ENCODE measurements at regions not wholly inside any gene's neighbourhood (a gene's known extent, or its start where the extent isn't known, plus 50 kb on each side); places are given as distances from the start of the nearest gene placed in this dataset.

GRCh38 chr5:41670854-41671479 is 160.6 kb upstream of the PLCXD3 start:
- no peak for DNase-seq (ENCODE audit: low read depth in 4 of 4, low spot score in 3 of 4)

DNA sequence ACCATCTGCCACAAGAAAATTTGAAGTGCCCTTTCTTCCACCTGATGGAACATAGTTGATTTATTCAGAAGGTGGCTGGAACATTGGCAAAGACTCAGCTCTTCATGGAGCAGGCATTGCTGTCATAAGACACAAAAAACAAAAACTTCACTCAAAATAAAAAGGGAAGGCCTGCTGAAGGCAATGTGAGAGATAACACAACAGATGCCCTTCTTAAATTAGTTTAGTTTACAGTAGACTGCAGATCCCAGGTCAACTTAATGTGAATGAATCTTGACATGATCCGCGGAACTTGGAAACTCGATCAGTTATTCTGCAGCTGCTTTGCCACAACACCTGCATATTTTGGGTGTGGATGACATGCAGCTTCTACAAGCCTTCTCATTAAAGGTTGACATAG is 159.8 kb upstream of the PLCXD3 start:
- DNase-seq (ENCODE audit: low read depth in 4 of 4, low spot score in 3 of 4), result no peak

GRCh38 chr5:41661254-41661653 is 150.9 kb upstream of the PLCXD3 start:
- no peak for DNase-seq (ENCODE audit: low read depth in 4 of 4, low spot score in 3 of 4)

GRCh38 chr5:41656597-41656996 is 146.2 kb upstream of the PLCXD3 start:
- no peak for DNase-seq (ENCODE audit: low read depth in 4 of 4, low spot score in 3 of 4)

DNA sequence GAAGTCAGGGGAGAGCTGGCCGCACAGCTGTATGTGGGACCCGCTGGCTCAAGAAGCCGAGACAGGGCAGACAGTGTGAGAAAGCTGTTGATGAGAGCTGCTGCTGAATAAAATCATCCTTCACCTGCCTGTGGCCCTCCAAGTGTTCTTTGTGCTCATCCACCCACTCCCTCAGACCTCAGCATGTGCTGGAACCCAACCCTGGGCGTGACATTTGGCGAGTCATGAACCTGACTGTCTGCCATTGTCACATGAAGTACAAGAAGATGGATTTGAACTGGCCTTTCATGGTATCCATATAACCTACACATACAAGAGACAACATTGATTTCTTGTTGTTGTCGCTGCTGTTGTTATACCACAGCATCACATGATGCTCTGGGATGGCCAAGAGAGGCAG is 139.7 kb upstream of the PLCXD3 start:
- no peak for DNase-seq (ENCODE audit: low read depth in 4 of 4, low spot score in 3 of 4)

DNA sequence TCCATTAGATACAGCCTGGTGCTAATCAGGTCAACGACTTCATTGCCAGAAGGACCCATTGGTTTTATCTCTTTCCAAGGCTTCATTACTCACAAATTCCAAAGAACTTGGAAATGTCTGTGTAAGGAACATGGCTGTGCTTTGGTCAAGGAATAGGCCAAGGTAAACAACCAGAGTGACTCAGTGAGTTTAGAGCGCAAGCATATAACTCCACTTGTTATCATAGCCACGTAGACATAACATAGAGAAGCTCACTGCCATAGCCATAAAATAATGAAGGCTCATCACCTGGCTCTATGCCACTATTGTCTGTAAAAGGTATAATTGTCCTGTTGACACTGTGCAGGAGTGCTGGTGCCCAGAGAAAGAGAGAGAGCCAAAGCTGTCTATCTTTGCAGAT is 139.3 kb upstream of the PLCXD3 start:
- no peak for DNase-seq (ENCODE audit: low read depth in 4 of 4, low spot score in 3 of 4)

- DNase-seq (ENCODE audit: low read depth in 4 of 4, low spot score in 3 of 4), result no peak
Observed at GRCh38 chr5:41648996-41649395, 138.6 kb upstream of the PLCXD3 start.

DNA sequence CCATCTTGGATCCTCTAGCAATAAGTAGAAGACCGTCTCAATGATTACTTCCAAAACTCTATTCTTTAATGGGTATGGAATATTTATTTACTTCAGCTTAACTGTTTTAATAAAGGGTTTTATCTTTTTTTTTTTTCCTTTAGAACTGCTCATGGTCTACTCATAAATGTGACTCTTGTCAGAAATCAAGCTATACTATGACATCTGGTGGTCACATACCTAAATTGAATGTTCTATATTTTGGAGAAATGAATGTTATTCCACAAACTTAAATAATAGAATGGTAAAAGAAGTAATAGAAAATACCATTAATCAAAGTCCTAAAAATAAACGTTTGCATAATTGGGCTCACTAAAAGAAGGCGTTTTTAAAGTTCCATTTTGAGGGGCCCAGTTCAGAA is 131.2 kb upstream of the PLCXD3 start:
- DNase-seq (ENCODE audit: low read depth in 4 of 4, low spot score in 3 of 4), result no peak

DNA sequence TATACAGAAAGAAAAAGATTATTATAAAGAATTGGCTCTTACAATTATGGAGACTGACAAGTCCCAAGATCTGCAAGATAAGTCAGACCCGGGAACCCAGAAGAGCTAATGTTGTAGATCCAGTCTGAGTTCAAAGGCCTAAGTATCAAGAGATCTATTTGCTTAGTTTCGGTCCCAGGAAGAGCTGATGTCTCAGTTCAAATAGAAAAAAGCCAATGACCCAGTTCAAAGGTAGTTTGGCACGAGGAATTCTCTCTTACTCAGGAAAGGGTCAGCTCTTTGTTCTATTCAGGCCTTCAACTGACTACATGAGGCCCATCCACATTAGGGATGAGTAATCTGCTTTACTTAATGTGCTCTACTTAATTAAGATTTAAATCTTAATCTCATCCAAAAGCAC is 128.3 kb upstream of the PLCXD3 start:
- DNase-seq (ENCODE audit: low read depth in 4 of 4, low spot score in 3 of 4), result no peak

- DNase-seq (ENCODE audit: low read depth in 4 of 4, low spot score in 3 of 4), result no peak
Observed at GRCh38 chr5:41637869-41638268, 127.5 kb upstream of the PLCXD3 start.

GRCh38 chr5:41637424-41637823 is 127.0 kb upstream of the PLCXD3 start:
- DNase-seq (ENCODE audit: low read depth in 4 of 4, low spot score in 3 of 4), result no peak

GRCh38 chr5:41636605-41637004 is 126.2 kb upstream of the PLCXD3 start:
- DNase-seq (ENCODE audit: low read depth in 4 of 4, low spot score in 3 of 4), result peak in 1 of 4 donors; percentile 3

DNA sequence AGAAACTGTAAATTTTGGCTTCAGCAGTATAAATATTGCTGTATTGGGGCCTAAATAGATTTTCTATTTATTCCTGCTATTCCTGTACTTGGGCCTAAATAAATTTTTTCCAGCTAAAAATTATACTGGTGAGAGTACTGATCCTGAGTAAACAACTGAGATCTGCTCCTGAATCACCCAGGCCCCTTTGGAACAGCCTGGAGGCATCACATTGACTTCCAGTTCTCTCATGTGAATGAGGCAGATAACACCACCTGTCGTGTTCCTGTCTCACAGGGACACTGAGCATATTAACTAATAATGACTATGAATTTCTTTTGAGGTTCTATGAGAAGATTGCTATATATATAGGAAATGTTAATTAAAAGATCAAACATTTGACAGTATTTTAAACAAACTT is 119.5 kb upstream of the PLCXD3 start:
- no peak for DNase-seq (ENCODE audit: low read depth in 4 of 4, low spot score in 3 of 4)

DNA sequence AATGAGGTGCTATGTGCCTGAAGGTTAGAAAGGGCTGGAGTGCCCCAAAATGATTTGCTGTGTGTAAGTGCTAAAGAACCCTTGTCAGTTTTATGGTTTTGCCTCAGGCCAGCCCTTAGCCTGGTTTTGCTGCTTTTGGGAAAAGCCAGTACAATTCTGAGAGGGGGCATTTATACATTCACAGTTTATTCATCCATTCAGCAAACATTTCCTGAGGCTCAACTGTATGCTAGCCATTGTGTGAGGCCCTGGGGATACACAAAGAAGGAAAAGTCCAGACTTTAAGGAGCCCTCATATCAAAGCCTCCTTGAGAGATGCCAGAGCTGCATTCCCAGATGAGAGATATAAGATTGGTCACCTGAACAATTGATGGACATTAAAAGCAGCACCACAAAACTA is 115.2 kb upstream of the PLCXD3 start:
- DNase-seq (ENCODE audit: low read depth in 4 of 4, low spot score in 3 of 4), result no peak

- no peak for DNase-seq (ENCODE audit: low read depth in 4 of 4, low spot score in 3 of 4)
Observed at GRCh38 chr5:41621420-41621819, 111.0 kb upstream of the PLCXD3 start.

DNA sequence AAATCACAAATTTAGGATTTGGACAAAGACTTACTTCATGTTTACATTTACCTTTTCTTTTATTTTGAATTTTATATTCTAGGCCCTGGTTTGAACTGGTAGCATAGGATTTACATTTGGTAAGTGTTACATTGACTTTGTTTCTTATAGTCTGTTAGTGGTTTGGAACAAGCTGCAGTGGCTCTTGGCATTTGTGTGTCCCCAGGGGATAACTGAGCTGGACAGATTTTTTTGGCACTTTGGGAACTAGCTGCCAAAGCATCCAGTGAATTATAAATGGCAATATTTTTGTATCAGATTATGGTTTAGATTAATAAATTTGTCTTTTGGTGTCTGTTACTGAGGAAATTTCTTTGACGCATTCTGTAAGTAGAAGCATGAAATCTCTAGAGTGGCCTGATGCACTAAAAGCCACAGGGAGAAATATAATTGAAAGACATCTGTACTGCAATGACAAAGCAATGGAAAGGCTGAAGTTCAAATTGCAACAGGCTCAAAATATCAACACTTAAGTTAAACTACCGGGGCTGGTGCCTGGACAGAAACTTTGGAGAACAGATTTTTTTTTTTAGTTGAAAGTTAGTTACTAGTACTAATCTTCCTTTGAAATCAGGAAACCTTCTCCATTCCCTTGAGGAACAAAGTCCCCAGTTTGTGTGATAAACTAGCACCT is 107.6 kb upstream of the PLCXD3 start:
- DNase-seq (ENCODE audit: low read depth in 4 of 4, low spot score in 3 of 4), result no peak

GRCh38 chr5:41610386-41610785 is 100.0 kb upstream of the PLCXD3 start:
- no peak for DNase-seq (ENCODE audit: low read depth in 4 of 4, low spot score in 3 of 4)

- DNase-seq (ENCODE audit: low read depth in 4 of 4, low spot score in 3 of 4), result no peak
Observed at GRCh38 chr5:41600731-41601130, 90.3 kb upstream of the PLCXD3 start.

DNA sequence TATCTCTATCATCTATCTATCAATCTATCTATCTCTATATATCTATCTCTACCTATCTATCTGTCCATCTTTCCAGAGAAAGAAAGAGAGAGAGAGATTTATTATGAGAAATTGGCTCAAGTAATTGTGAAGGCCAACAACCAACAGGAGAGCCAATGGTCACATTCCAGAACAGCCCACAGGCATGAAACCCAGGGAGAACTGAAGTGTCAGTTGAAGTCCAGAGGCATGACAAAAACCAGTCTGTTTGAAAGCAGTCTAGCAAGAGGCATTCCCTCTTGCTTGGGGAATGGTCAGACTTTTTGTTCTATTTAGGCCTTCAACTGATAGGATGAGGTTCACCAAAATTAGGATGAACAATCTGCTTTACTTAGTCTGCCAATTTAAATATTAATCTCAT is 87.6 kb upstream of the PLCXD3 start:
- no peak for DNase-seq (ENCODE audit: low read depth in 4 of 4, low spot score in 3 of 4)

DNA sequence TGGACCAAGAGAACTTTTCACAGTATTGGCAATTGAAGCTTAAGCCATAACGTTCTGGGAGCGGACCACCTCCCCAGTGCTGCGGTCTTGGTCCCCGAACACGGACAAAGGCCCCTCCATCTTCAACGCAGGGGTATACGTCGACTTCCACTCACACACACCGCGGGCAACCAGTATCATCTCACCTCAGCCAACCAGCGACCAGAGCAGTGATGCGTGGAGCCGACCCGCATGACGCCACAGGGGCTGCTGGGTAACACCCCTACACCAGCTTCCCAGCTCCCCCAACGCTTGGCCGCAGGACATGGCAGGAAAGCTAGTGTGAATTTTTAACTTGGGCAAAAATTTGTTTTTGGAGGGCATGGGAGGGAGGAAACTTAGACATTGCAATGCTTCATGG is 77.3 kb upstream of the PLCXD3 start:
- DNase-seq (ENCODE audit: low read depth in 4 of 4, low spot score in 3 of 4), result no peak

GRCh38 chr5:41575110-41575779 is 64.8 kb upstream of the PLCXD3 start:
- DNase-seq (ENCODE audit: low read depth in 4 of 4, low spot score in 3 of 4), result no peak

- DNase-seq (ENCODE audit: low read depth in 4 of 4, low spot score in 3 of 4), result no peak
Observed at GRCh38 chr5:41574391-41574790, 64.0 kb upstream of the PLCXD3 start.

All from left renal pelvis (tissue), 4 donors.